Uterus (tissue), 3 donors: ENCODE measurements at regions not wholly inside any gene's neighbourhood (a gene's known extent, or its start where the extent isn't known, plus 50 kb on each side); places are given as distances from the start of the nearest gene placed in this dataset.
"Not testable (repeated sequence)": the region's sequence is repeated elsewhere in the genome, so short reads cannot be mapped to it uniquely, and the experiment has no call there.

Experiments
- DNase-seq, 2 donors: peaks; one replicate each; pipeline ENCODE4 v3.0.0-alpha.2; 2019 to 2020
- H3K27ac ChIP-seq, 2 donors: fragments of 200-600 bp; sonication (generic); 1 replicate in 1 of 2; 2 replicates in 1 of 2; pipeline ENCODE4 v1.5.1; 2016 to 2018
- H3K27me3 ChIP-seq, 2 donors: fragments of 200-600 bp; sonication (generic); one replicate each; pipeline ENCODE4 v1.5.1; 2018 to 2019; ENCODE audit warnings: control low read depth in 1 of 2
- H3K36me3 ChIP-seq, 2 donors: fragments of 200-600 bp; sonication (generic); one replicate each; pipeline ENCODE4 v1.5.1; 2019; ENCODE audit warnings: control low read depth in 1 of 2
- H3K4me1 ChIP-seq, 2 donors: fragments of 200-600 bp; sonication (generic); one replicate each; pipeline ENCODE4 v1.5.1; 2018 to 2019; ENCODE audit warnings: control low read depth in 1 of 2
- H3K4me3 ChIP-seq, 2 donors: fragments of 200-600 bp; sonication (generic); 1 replicate in 1 of 2; 2 replicates in 1 of 2; pipeline ENCODE4 v1.5.1; 2018 to 2019; ENCODE audit warnings: mild to moderate bottlenecking in 1 of 2
- H3K9me3 ChIP-seq, 2 donors: fragments of 200-600 bp; sonication (generic); one replicate each; pipeline ENCODE4 v1.5.1; 2019; ENCODE audit warnings: control low read depth in 1 of 2
- POLR2A ChIP-seq, 2 donors: fragments of 450-650 bp; IDR thresholded peaks; one replicate each; pipeline ENCODE4 v1.6.1; 2016; ENCODE audit warnings: antibody characterized with exemption in 2 of 2, mild to moderate bottlenecking in 1 of 2, moderate library complexity in 1 of 2
- intact Hi-C: fragments of 100-400 bp; cut with DNase I; formaldehyde crosslinking; loops from one replicate; pipeline ENCODE4 v1.15.1; 2023; ENCODE audit warnings: low total_unique reads
- TF ChIP-seq, protein P1 (sequence below), 4 experiments: fragments of 200-600 bp in 2 of 4; fragments of 450-650 bp in 2 of 4; sonication (generic) in 2 of 4; IDR thresholded peaks; one replicate each; pipeline ENCODE4 v1.5.1; 2016 to 2019; ENCODE audit warnings: antibody characterized with exemption in 4 of 4, mild to moderate bottlenecking in 2 of 4, moderate library complexity in 1 of 4
- donor health status: DM: yes; HTN: yes; CAD: no.

DNA sequence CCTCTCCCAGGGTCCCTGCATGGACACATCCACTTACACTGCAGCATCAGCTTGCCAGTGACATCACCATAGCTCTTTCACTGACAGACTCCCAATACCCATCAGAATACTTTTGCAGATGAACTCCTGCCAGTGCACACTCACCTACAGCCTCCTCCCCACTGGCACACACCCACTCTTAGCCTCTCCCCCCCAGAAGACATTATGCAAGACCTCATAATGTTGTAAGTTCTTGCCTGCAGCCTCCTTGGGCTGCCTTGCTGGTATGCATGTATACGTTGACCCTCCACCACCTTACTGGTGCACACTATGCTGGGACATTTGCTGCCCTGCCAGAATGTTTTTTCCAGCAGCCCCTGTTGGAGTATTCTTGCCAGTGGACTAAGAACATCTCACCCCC lies 324.2 kb downstream of the AEBP2 start:
- Histone ChIP-seq H3K4me1 (no peaks in the 10 kb centered on the region), H3K27me3 (no peaks in the 10 kb centered on the region), H3K4me3 (no peak overlapping the region), H3K27ac (no peak overlapping the region), H3K36me3 (no peaks in the 10 kb centered on the region), H3K9me3 (no peaks in the 10 kb centered on the region)
- no peak for TF ChIP-seq POLR2A (IDR thresholded peaks at IDR 0.05)
- TF ChIP-seq, protein P1, sequence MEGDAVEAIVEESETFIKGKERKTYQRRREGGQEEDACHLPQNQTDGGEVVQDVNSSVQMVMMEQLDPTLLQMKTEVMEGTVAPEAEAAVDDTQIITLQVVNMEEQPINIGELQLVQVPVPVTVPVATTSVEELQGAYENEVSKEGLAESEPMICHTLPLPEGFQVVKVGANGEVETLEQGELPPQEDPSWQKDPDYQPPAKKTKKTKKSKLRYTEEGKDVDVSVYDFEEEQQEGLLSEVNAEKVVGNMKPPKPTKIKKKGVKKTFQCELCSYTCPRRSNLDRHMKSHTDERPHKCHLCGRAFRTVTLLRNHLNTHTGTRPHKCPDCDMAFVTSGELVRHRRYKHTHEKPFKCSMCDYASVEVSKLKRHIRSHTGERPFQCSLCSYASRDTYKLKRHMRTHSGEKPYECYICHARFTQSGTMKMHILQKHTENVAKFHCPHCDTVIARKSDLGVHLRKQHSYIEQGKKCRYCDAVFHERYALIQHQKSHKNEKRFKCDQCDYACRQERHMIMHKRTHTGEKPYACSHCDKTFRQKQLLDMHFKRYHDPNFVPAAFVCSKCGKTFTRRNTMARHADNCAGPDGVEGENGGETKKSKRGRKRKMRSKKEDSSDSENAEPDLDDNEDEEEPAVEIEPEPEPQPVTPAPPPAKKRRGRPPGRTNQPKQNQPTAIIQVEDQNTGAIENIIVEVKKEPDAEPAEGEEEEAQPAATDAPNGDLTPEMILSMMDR (IDR thresholded peaks at IDR 0.05), result no peak
- DNase-seq, result no peak
- intact Hi-C loops, result no loop called here

DNA sequence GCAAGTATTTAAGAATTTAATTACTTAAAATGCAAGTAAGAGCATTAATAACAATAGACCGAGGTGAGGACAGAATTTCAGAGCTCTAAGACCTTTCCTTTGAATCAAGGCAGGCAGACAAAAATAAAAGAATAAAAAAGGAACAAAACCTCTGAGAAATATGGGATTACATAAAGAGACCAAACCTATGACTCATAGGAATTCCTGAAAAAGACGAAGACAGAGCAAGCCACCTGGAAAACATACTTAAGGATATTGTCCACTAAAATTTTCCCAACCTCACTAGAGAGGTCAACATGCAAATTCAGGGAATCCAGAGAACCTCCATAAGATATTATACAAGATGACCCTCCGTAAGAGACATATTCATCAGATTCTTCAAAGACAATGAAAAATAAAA lies 325.1 kb downstream of the AEBP2 start:
- no peak overlapping the region for H3K4me3 ChIP-seq
- H3K27ac ChIP-seq, result no peak overlapping the region
- no peaks in the 10 kb centered on the region for H3K27me3 ChIP-seq
- TF ChIP-seq, protein P1 (IDR thresholded peaks at IDR 0.05), result no peak
- TF ChIP-seq POLR2A (IDR thresholded peaks at IDR 0.05), result no peak
- no peaks in the 10 kb centered on the region for H3K36me3 ChIP-seq
- intact Hi-C loops, result no loop called here
- no peaks in the 10 kb centered on the region for H3K4me1 ChIP-seq
- no peaks in the 10 kb centered on the region for H3K9me3 ChIP-seq
- DNase-seq, result no peak

DNA sequence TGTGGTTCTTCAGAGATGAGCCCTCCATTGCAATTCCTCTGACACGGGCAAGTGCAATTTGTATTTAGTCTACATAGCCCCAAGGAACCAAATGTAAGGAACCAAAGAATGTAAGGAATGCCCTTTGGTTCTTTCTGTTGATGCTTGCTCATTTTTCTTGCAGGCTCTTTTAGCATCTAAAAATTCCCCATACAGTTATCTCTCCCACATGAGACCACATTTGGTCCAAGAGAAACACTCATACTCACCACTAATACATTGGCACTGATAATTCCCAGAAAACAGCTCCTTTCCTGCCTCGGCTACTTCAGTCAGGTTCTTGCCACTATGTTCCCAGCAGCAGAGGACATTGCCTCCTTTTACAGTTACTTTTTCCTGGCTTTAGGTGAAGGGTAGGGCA lies 332.6 kb downstream of the AEBP2 start:
- no peaks in the 10 kb centered on the region for H3K36me3 ChIP-seq
- H3K4me3 ChIP-seq, result no peak overlapping the region
- no peaks in the 10 kb centered on the region for H3K4me1 ChIP-seq
- no peak overlapping the region for H3K27ac ChIP-seq
- H3K9me3 ChIP-seq, result no peaks in the 10 kb centered on the region
- TF ChIP-seq, protein P1 (IDR thresholded peaks at IDR 0.05), result no peak
- no peak for TF ChIP-seq POLR2A (IDR thresholded peaks at IDR 0.05)
- no peaks in the 10 kb centered on the region for H3K27me3 ChIP-seq
- DNase-seq, result no peak
- intact Hi-C loops, result no loop called here

- no peaks in the 10 kb centered on the region for H3K9me3 ChIP-seq
- no peak overlapping the region for H3K27ac ChIP-seq
- intact Hi-C loops, result no loop called here
- DNase-seq, result no peak
- H3K36me3 ChIP-seq, result no peaks in the 10 kb centered on the region
- no peaks in the 10 kb centered on the region for H3K4me1 ChIP-seq
- H3K27me3 ChIP-seq, result no peaks in the 10 kb centered on the region
- H3K4me3 ChIP-seq, result no peak overlapping the region
- no peak for TF ChIP-seq POLR2A (IDR thresholded peaks at IDR 0.05)
- TF ChIP-seq, protein P1 (IDR thresholded peaks at IDR 0.05), result no peak
Measured at GRCh38 chr12:19772776-19773175, 333.5 kb downstream of the AEBP2 start.

DNA sequence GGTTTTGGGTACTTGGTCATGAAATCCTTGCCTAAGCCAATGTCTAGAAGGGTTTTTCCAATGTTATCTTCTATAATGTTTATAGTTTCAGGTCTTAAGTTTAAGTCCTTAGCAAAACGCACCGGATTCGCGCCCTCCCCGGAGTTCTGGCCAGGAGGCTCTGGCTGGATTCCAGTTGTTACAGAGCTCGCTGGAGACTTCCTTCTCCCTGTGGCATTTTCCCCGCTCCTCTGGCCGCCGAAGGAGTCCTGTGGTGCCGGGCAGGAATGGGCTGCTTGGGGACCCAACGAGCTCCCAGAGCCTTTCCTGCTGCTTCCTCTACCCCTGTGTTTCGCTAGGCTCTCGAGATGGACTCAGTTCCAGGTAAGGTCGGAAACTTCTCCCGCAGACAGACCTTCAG lies 335.9 kb downstream of the AEBP2 start:
- no peak overlapping the region for H3K27ac ChIP-seq
- intact Hi-C loops, result no loop called here

GRCh38 chr12:19775976-19776375 lies 336.7 kb downstream of the AEBP2 start:
- H3K27ac ChIP-seq, H3K4me3 ChIP-seq, H3K4me1 ChIP-seq, H3K36me3 ChIP-seq, intact Hi-C loops, H3K27me3 ChIP-seq, H3K9me3 ChIP-seq, DNase-seq: not testable (repeated sequence)

More for the DNA sequence above, 335.9 kb downstream of the AEBP2 start:
- Histone ChIP-seq H3K36me3 (no peaks in the 10 kb centered on the region), H3K4me3 (no peak overlapping the region), H3K4me1 (no peaks in the 10 kb centered on the region), H3K9me3 (no peaks in the 10 kb centered on the region), H3K27me3 (no peaks in the 10 kb centered on the region)
- DNase-seq, result no peak
- TF ChIP-seq, protein P1 (IDR thresholded peaks at IDR 0.05), result no peak
- TF ChIP-seq POLR2A (IDR thresholded peaks at IDR 0.05), result no peak
